SK-N-SH (cell line): ENCODE measurements at regions not wholly inside any gene's neighbourhood (a gene's known extent, or its start where the extent isn't known, plus 50 kb on each side); places are given as distances from the start of the nearest gene placed in this dataset.

ENCODE experiments used
- CTCF ChIA-PET: fragments of 300-600, 350-600 bp; formaldehyde crosslinking; extraction: SDS; loops from one replicate; lab custom pipeline; 2021; lab: Yijun Ruan, JAX
- POLR2A ChIA-PET: fragments of 350-600 bp; sonication (Branson Sonifier 250); formaldehyde crosslinking; extraction: SDS; loops from one replicate; lab custom pipeline; 2020; ENCODE audit warnings: antibody characterized with exemption, inconsistent platforms; lab: Yijun Ruan, JAX
- DNase-seq: peaks from one replicate; pipeline ENCODE4 v3.0.0; 2012
- H2AFZ ChIP-seq: fragments of 200-600 bp; sonication (generic); 2 replicates; pipeline ENCODE4 v1.8.1; 2016; ENCODE audit warnings: antibody characterized with exemption, mild to moderate bottlenecking, low read depth
- H3F3A ChIP-seq: fragments of 200-600 bp; sonication (generic); replicated peaks from 2 replicates; pipeline ENCODE3; 2016; ENCODE audit warnings: antibody characterized with exemption, mild to moderate bottlenecking; ENCODE audit not compliant: insufficient read depth
- H3K27ac ChIP-seq, 2 experiments: fragments of 200-500 bp in 1 of 2; fragments of 200-600 bp in 1 of 2; sonication (Bioruptor generic) in 1 of 2; sonication (generic), shearing (Covaris generic) in 1 of 2; 2 replicates each; pipeline versions ENCODE4 v1.5.1 to v1.6.1; 2014 to 2016; ENCODE audit warnings: low read depth in 2 of 2, inconsistent platforms in 1 of 2, low read length in 1 of 2, mild to moderate bottlenecking in 1 of 2, mixed read lengths in 1 of 2
- H3K27me3 ChIP-seq: fragments of 200-600 bp; sonication (generic), shearing (Covaris generic); 2 replicates; pipeline ENCODE4 v1.6.1; 2016; ENCODE audit warnings: mixed run types; ENCODE audit not compliant: insufficient read depth
- H3K36me3 ChIP-seq, 2 experiments: fragments of 200-500 bp in 1 of 2; fragments of 200-600 bp in 1 of 2; sonication (Bioruptor generic) in 1 of 2; sonication (generic) in 1 of 2; replicated peaks in 1 of 2; 2 replicates each; pipeline versions ENCODE3 to v1.5.1; 2014 to 2016; ENCODE audit warnings: low read length in 1 of 2, mild to moderate bottlenecking in 1 of 2; ENCODE audit not compliant: insufficient read depth in 2 of 2, control insufficient read depth in 1 of 2
- H3K4me1 ChIP-seq, 2 experiments: fragments of 200-500 bp in 1 of 2; fragments of 200-600 bp in 1 of 2; sonication (Bioruptor generic) in 1 of 2; sonication (generic), shearing (Covaris generic) in 1 of 2; 2 replicates each; pipeline versions ENCODE4 v1.5.1 to v1.6.1; 2014 to 2016; ENCODE audit warnings: low read depth in 1 of 2, low read length in 1 of 2, mixed run types in 1 of 2; ENCODE audit not compliant: insufficient read depth in 2 of 2, control insufficient read depth in 1 of 2
- H3K4me2 ChIP-seq: fragments of 200-600 bp; sonication (generic), shearing (Covaris generic); 2 replicates; pipeline ENCODE4 v1.6.1; 2017; ENCODE audit warnings: mixed run types
- H3K4me3 ChIP-seq, 2 experiments: fragments of 200-500 bp in 1 of 2; fragments of 200-600 bp in 1 of 2; sonication (Bioruptor generic) in 1 of 2; sonication (generic), shearing (Covaris generic) in 1 of 2; 2 replicates each; pipeline versions ENCODE4 v1.5.1 to v1.8.1; 2014 to 2016; ENCODE audit warnings: low read depth in 2 of 2, inconsistent platforms in 1 of 2, low read length in 1 of 2, mild to moderate bottlenecking in 1 of 2, mixed read lengths in 1 of 2, moderate library complexity in 1 of 2
- H3K79me2 ChIP-seq: fragments of 200-600 bp; sonication (generic); 2 replicates; pipeline ENCODE4 v1.8.1; 2017; ENCODE audit warnings: mild to moderate bottlenecking; ENCODE audit not compliant: insufficient read depth
- H3K9ac ChIP-seq: fragments of 200-600 bp; sonication (generic); 2 replicates; pipeline ENCODE4 v1.6.1; 2017; ENCODE audit warnings: mixed run types
- H3K9me2 ChIP-seq: fragments of 200-600 bp; sonication (generic); 2 replicates; pipeline ENCODE4 v1.6.1; 2017; ENCODE audit warnings: mixed run types
- H3K9me3 ChIP-seq: fragments of 200-600 bp; sonication (generic); 2 replicates; pipeline ENCODE4 v1.6.1; 2017; ENCODE audit warnings: mixed run types, mild to moderate bottlenecking, moderate library complexity
- H4K20me1 ChIP-seq: fragments of 200-600 bp; sonication (generic); 2 replicates; pipeline ENCODE4 v1.6.1; 2017; ENCODE audit warnings: mild to moderate bottlenecking, mixed run types; ENCODE audit not compliant: insufficient read depth
- FOXM1 ChIP-seq: IDR thresholded peaks from 2 replicates; pipeline ENCODE4 v1.4.0; 2012; ENCODE audit warnings: low read depth, mild to moderate bottlenecking
- GATA2 ChIP-seq: sonication (generic); formaldehyde crosslinking; IDR thresholded peaks from 2 replicates; pipeline ENCODE4 v1.5.0; 2020; ENCODE audit warnings: mild to moderate bottlenecking, missing genetic modification reagents
- JUND ChIP-seq: IDR thresholded peaks from 2 replicates; pipeline ENCODE4 v1.4.0; 2012
- MEF2A ChIP-seq: IDR thresholded peaks from 2 replicates; pipeline ENCODE4 v1.4.0; 2012; ENCODE audit warnings: low read depth, borderline replicate concordance
- MXI1 ChIP-seq: IDR thresholded peaks from 2 replicates; pipeline ENCODE4 v1.6.1; 2012; ENCODE audit warnings: mild to moderate bottlenecking, low read depth, low read length, improper control_type of control experiment
- NFIC ChIP-seq: IDR thresholded peaks from 2 replicates; pipeline ENCODE4 v1.4.0; 2012; ENCODE audit warnings: borderline replicate concordance
- POLR2AphosphoS5 ChIP-seq: IDR thresholded peaks from 2 replicates; pipeline ENCODE4 v1.6.1; 2012; ENCODE audit warnings: low read depth, low read length
- RAD21 ChIP-seq: IDR thresholded peaks from 2 replicates; pipeline ENCODE4 v1.6.1; 2012; ENCODE audit warnings: mild to moderate bottlenecking, low read length
- RCOR1 ChIP-seq: fragments of 150-350 bp; IDR thresholded peaks from 2 replicates; pipeline ENCODE4 v1.6.1; 2017; ENCODE audit warnings: antibody characterized with exemption, low read length
- RXRA ChIP-seq: IDR thresholded peaks from 2 replicates; pipeline ENCODE4 v1.4.0; 2012; ENCODE audit warnings: low read depth, mild to moderate bottlenecking, borderline replicate concordance
- SIN3A ChIP-seq: IDR thresholded peaks from 2 replicates; pipeline ENCODE4 v1.6.1; 2012; ENCODE audit warnings: low read depth, mild to moderate bottlenecking, low read length, moderate library complexity, borderline replicate concordance
- SMC3 ChIP-seq: IDR thresholded peaks from 2 replicates; pipeline ENCODE4 v1.6.1; 2012; ENCODE audit warnings: low read depth, low read length, improper control_type of control experiment
- TCF12 ChIP-seq: IDR thresholded peaks from 2 replicates; pipeline ENCODE4 v1.4.0; 2012
- TEAD4 ChIP-seq: IDR thresholded peaks from 2 replicates; pipeline ENCODE4 v1.4.0; 2012; ENCODE audit warnings: mild to moderate bottlenecking, borderline replicate concordance; ENCODE audit not compliant: insufficient read depth
- YY1 ChIP-seq: IDR thresholded peaks from 2 replicates; pipeline ENCODE4 v1.4.0; 2012; ENCODE audit warnings: low read depth, mild to moderate bottlenecking
- WGBS: methylation state at CpG from one replicate; pipeline ENCODE4 v1.1.6; 2017; ENCODE audit warnings: low lambda C conversion rate; 5-methylcytosine and 5-hydroxymethylcytosine counted together
- TF ChIP-seq, protein P1 (sequence below): fragments of 150-350 bp; IDR thresholded peaks from 2 replicates; pipeline ENCODE4 v1.6.1; 2016; ENCODE audit warnings: mild to moderate bottlenecking, low read depth, low read length
- TF ChIP-seq, protein P2 (sequence below): IDR thresholded peaks from 2 replicates; pipeline ENCODE4; 2012
- TF ChIP-seq, protein P3 (sequence below): IDR thresholded peaks from 2 replicates; pipeline ENCODE4 v1.4.0; 2012; ENCODE audit warnings: low read depth, borderline replicate concordance
- TF ChIP-seq, protein P4 (sequence below): fragments of 200-600 bp; sonication (generic); IDR thresholded peaks from 2 replicates; pipeline ENCODE4 v1.6.1; 2017; ENCODE audit warnings: antibody characterized with exemption, mild to moderate bottlenecking, moderate library complexity
- TF ChIP-seq, protein P5 (sequence below): IDR thresholded peaks from 2 replicates; pipeline ENCODE4 v1.4.0; 2012; ENCODE audit warnings: low read depth

DNA sequence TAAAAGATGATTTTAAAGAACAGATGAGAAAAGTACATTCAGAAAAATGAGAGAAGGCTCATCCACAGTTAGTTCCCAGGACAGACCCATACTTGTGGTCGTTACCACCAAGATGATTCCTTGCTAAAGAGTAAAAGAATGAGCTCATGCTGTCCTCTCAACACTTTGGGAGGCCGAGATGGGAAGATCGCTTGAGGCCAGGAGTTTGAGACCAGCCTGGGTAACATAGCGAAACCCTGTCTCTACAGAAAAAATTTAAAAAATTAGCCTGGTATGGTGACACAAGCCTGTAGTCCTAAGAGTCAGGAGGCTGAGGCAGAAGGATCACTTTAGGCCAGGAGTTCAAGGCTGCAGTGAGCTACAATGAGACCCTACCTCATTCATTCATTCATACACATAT lies 60.7 kb upstream of the CNEP1R1 start:
- Histone ChIP-seq H3K79me2 (no peaks in the 10 kb centered on the region), H3K27me3 (no peaks in the 10 kb centered on the region; the same call in 1 of the 2 replicates), H3K4me3 (no peak overlapping the region), H3F3A (no peaks in the 10 kb centered on the region), H3K36me3 (no peaks in the 10 kb centered on the region), H3K27ac (no peak overlapping the region), H4K20me1 (no peaks in the 10 kb centered on the region), H3K9me2 (no peaks in the 10 kb centered on the region), H2AFZ (no peak overlapping the region), H3K9me3 (no peaks in the 10 kb centered on the region), H3K4me2 (no peak overlapping the region), H3K4me1 (peaks cover 0 to 35% of the 10 kb centered on the region in 2 experiments; a peak in 1 of 4 replicates), H3K9ac (no peak overlapping the region)
- DNase-seq = no peak
- WGBS = 43% methylated on average over 4 of the region's 4 CpGs
- ChIA-PET CTCF (interaction anchor here (1.5 kb wide), 1 partner anchor 8 kb away, joined by 3 read pairs; no protein-coding TSS in a partner anchor), POLR2A (no interaction called here)
- TF ChIP-seq YY1 (no peak), RCOR1 (no peak), TEAD4 (no peak), FOXM1 (no peak), GATA2 (CRISPR knock-in tag) (no peak), MXI1 (no peak), SMC3 (no peak), RXRA (no peak), TCF12 (no peak), MEF2A (no peak), JUND (no peak), NFIC (no peak), RAD21 (no peak), SIN3A (no peak)
- TF ChIP-seq, protein P1, sequence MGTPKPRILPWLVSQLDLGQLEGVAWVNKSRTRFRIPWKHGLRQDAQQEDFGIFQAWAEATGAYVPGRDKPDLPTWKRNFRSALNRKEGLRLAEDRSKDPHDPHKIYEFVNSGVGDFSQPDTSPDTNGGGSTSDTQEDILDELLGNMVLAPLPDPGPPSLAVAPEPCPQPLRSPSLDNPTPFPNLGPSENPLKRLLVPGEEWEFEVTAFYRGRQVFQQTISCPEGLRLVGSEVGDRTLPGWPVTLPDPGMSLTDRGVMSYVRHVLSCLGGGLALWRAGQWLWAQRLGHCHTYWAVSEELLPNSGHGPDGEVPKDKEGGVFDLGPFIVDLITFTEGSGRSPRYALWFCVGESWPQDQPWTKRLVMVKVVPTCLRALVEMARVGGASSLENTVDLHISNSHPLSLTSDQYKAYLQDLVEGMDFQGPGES = no peak
- TF ChIP-seq, protein P2, sequence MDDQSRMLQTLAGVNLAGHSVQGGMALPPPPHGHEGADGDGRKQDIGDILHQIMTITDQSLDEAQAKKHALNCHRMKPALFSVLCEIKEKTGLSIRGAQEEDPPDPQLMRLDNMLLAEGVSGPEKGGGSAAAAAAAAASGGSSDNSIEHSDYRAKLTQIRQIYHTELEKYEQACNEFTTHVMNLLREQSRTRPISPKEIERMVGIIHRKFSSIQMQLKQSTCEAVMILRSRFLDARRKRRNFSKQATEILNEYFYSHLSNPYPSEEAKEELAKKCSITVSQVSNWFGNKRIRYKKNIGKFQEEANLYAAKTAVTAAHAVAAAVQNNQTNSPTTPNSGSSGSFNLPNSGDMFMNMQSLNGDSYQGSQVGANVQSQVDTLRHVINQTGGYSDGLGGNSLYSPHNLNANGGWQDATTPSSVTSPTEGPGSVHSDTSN = no peak
- TF ChIP-seq, protein P3, sequence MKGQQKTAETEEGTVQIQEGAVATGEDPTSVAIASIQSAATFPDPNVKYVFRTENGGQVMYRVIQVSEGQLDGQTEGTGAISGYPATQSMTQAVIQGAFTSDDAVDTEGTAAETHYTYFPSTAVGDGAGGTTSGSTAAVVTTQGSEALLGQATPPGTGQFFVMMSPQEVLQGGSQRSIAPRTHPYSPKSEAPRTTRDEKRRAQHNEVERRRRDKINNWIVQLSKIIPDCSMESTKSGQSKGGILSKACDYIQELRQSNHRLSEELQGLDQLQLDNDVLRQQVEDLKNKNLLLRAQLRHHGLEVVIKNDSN = no peak

DNA sequence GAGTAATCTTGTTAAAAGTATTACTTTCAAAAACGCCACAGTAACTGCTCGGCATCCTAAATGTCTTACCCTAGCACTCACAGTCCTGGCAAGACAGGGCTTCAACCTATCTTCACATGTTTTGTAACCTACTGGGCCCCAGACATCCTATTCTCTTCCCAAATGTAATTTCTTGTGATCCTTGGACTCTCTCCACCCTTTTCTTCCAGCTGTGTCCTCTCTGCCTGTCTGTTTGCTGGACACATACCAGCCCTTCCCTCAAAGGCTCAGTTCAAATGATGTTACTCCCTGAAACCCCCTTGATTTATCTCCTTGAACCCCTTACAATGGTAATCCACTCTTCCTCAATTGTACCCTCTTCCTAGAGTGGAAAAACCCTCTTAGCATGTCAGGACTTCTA lies 60.1 kb upstream of the CNEP1R1 start:
- POLR2A ChIA-PET = no interaction called here
- DNase-seq = no peak
- WGBS = 37% methylated on average over 2 of the region's 2 CpGs
- TF ChIP-seq, protein P4, sequence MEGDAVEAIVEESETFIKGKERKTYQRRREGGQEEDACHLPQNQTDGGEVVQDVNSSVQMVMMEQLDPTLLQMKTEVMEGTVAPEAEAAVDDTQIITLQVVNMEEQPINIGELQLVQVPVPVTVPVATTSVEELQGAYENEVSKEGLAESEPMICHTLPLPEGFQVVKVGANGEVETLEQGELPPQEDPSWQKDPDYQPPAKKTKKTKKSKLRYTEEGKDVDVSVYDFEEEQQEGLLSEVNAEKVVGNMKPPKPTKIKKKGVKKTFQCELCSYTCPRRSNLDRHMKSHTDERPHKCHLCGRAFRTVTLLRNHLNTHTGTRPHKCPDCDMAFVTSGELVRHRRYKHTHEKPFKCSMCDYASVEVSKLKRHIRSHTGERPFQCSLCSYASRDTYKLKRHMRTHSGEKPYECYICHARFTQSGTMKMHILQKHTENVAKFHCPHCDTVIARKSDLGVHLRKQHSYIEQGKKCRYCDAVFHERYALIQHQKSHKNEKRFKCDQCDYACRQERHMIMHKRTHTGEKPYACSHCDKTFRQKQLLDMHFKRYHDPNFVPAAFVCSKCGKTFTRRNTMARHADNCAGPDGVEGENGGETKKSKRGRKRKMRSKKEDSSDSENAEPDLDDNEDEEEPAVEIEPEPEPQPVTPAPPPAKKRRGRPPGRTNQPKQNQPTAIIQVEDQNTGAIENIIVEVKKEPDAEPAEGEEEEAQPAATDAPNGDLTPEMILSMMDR = no peak
- TF ChIP-seq, protein P2 = no peak
- no peak for TF ChIP-seq RCOR1
- TF ChIP-seq, protein P5, sequence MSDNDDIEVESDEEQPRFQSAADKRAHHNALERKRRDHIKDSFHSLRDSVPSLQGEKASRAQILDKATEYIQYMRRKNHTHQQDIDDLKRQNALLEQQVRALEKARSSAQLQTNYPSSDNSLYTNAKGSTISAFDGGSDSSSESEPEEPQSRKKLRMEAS = no peak
- TF ChIP-seq, protein P3 = no peak
- no peak for TF ChIP-seq MXI1
- TF ChIP-seq POLR2AphosphoS5 = no peak
- TF ChIP-seq, protein P1 = no peak

More for the DNA sequence above, 60.1 kb upstream of the CNEP1R1 start:
- Histone ChIP-seq H3K9ac (no peak overlapping the region), H3K4me3 (no peak overlapping the region), H4K20me1 (no peaks in the 10 kb centered on the region), H3K36me3 (no peaks in the 10 kb centered on the region), H2AFZ (no peak overlapping the region), H3K27ac (no peak overlapping the region), H3K4me1 (peaks cover 0 to 33% of the 10 kb centered on the region in 2 experiments; a peak in 1 of 4 replicates), H3K9me3 (no peaks in the 10 kb centered on the region), H3F3A (no peaks in the 10 kb centered on the region), H3K9me2 (no peaks in the 10 kb centered on the region), H3K27me3 (peaks cover 5% of the 10 kb centered on the region; the same call in 1 of the 2 replicates), H3K4me2 (no peak overlapping the region), H3K79me2 (no peaks in the 10 kb centered on the region)
- CTCF ChIA-PET = interaction anchor here (0.9 to 1.5 kb wide), 2 partner anchors 8 to 246 kb away, joined by 3 read pairs; no protein-coding TSS in a partner anchor
